Tibial nerve (tissue), 4 donors: ENCODE measurements at regions not wholly inside any gene's neighbourhood (a gene's known extent, or its start where the extent isn't known, plus 50 kb on each side); places are given as distances from the start of the nearest gene placed in this dataset.

Source experiments
- DNase-seq, 2 donors: peaks; one replicate each; pipeline ENCODE4 v3.0.0-alpha.2; 2019; ENCODE audit warnings: low spot score in 2 of 2
- H3K27ac ChIP-seq, 4 donors: fragments of 200-600 bp; sonication (generic) in 3 of 4; one replicate each; pipeline ENCODE4 v1.5.1; 2017 to 2019; ENCODE audit warnings: mild to moderate bottlenecking in 1 of 4
- H3K27me3 ChIP-seq, 2 donors: fragments of 200-600 bp; sonication (generic) in 1 of 2; one replicate each; pipeline versions ENCODE4 v1.5.1 to v1.6.0; 2017 to 2019
- H3K36me3 ChIP-seq, 3 donors: fragments of 200-600 bp; sonication (generic); one replicate each; pipeline ENCODE4 v1.5.1; 2018 to 2019
- H3K4me1 ChIP-seq, 4 donors: fragments of 200-600 bp; sonication (generic) in 3 of 4; one replicate each; pipeline ENCODE4 v1.5.1; 2017 to 2019
- H3K4me3 ChIP-seq, 4 donors: fragments of 200-600 bp; sonication (generic) in 3 of 4; one replicate each; pipeline ENCODE4 v1.5.1; 2017 to 2019; ENCODE audit warnings: mild to moderate bottlenecking in 1 of 4, moderate library complexity in 1 of 4
- H3K9me3 ChIP-seq, 4 donors: fragments of 200-600 bp; sonication (generic) in 3 of 4; one replicate each; pipeline ENCODE4 v1.5.1; 2017 to 2019
- CTCF ChIP-seq, 5 experiments: fragments of 200-600 bp in 3 of 5; fragments of 450-650 bp in 2 of 5; sonication (generic) in 3 of 5; IDR thresholded peaks; one replicate each; pipeline ENCODE4 v1.5.1; 2016 to 2019; ENCODE audit warnings: antibody characterized with exemption in 5 of 5, mild to moderate bottlenecking in 3 of 5, moderate library complexity in 2 of 5
- EP300 ChIP-seq, 2 donors: sonication (generic); formaldehyde crosslinking; IDR thresholded peaks; one replicate each; pipeline ENCODE4 v1.6.1; 2017; ENCODE audit warnings: antibody characterized with exemption in 2 of 2, mild to moderate bottlenecking in 1 of 2
- POLR2A ChIP-seq, 2 donors: fragments of 450-650 bp; IDR thresholded peaks; one replicate each; pipeline ENCODE4 v1.6.1; 2017; ENCODE audit warnings: antibody characterized with exemption in 2 of 2, mild to moderate bottlenecking in 2 of 2, moderate library complexity in 2 of 2
- WGBS, 2 donors: methylation state at CpG; one replicate each; pipeline ENCODE4 v1.1.5; 2018; 5-methylcytosine and 5-hydroxymethylcytosine counted together

GRCh38 chr15:66848686-66849392 lies 146.8 kb downstream of the SMAD6 start:
- Histone ChIP-seq H3K9me3 (no peaks in the 10 kb centered on the region), H3K36me3 (no peaks in the 10 kb centered on the region), H3K27ac (peak overlapping the region in 3 of 4 donors; percentile 65 to 90 (median 73)), H3K27me3 (no peaks in the 10 kb centered on the region), H3K4me1 (peaks cover 0 to 50% (median 21%) of the 10 kb centered on the region in 4 donors), H3K4me3 (no peak overlapping the region)
- TF ChIP-seq CTCF (IDR thresholded peaks at IDR 0.05) (no peak), POLR2A (IDR thresholded peaks at IDR 0.05) (no peak), EP300 (IDR thresholded peaks at IDR 0.05) (no peak)
- 81 to 83% methylated on average over 8 of the region's 9 CpGs for WGBS, 2 donors
- no peak for DNase-seq

- WGBS, 2 donors: 58 to 79% methylated on average over 3 of the region's 3 CpGs
- H3K4me3 ChIP-seq: no peak overlapping the region
- no peaks in the 10 kb centered on the region for H3K27me3 ChIP-seq
- TF ChIP-seq CTCF (IDR thresholded peaks at IDR 0.05) (no peak), EP300 (IDR thresholded peaks at IDR 0.05) (no peak), POLR2A (IDR thresholded peaks at IDR 0.05) (no peak)
- no peak for DNase-seq
- H3K27ac ChIP-seq: peak overlapping the region in 3 of 4 donors; percentile 65 to 90 (median 73)
- peaks cover 0 to 45% (median 19%) of the 10 kb centered on the region in 4 donors for H3K4me1 ChIP-seq
- no peaks in the 10 kb centered on the region for H3K36me3 ChIP-seq
- no peaks in the 10 kb centered on the region for H3K9me3 ChIP-seq
These were observed 147.3 kb downstream of the SMAD6 start for GRCh38 chr15:66849393-66849745.

- Histone ChIP-seq H3K27me3 (no peaks in the 10 kb centered on the region), H3K9me3 (no peaks in the 10 kb centered on the region), H3K27ac (peak overlapping the region in 3 of 4 donors; percentile 65 to 90 (median 73)), H3K4me1 (peaks cover 0 to 44% (median 19%) of the 10 kb centered on the region in 4 donors), H3K4me3 (no peak overlapping the region), H3K36me3 (no peaks in the 10 kb centered on the region)
- TF ChIP-seq POLR2A (IDR thresholded peaks at IDR 0.05): no peak
- no peak for TF ChIP-seq CTCF (IDR thresholded peaks at IDR 0.05)
- TF ChIP-seq EP300 (IDR thresholded peaks at IDR 0.05): no peak
- no peak for DNase-seq
- WGBS, 2 donors: 38 to 58% methylated on average over 4 of the region's 4 CpGs
These were observed 147.7 kb downstream of the SMAD6 start for GRCh38 chr15:66849746-66850077.

- 33 to 44% methylated on average over 17 to 19 of the region's 25 CpGs for whole genome bisulfite sequencing, 2 donors
- TF ChIP-seq POLR2A (IDR thresholded peaks at IDR 0.05) (no peak), EP300 (IDR thresholded peaks at IDR 0.05) (peak in 1 of 2 donors; percentile 77)
- H3K4me1 ChIP-seq: peaks cover 0 to 44% (median 19%) of the 10 kb centered on the region in 4 donors
- no peaks in the 10 kb centered on the region for H3K9me3 ChIP-seq
- H3K27me3 ChIP-seq: no peaks in the 10 kb centered on the region
- no peaks in the 10 kb centered on the region for H3K36me3 ChIP-seq
- peak overlapping the region; percentile 52 to 90 (median 69) for H3K27ac ChIP-seq
- no peak overlapping the region for H3K4me3 ChIP-seq
- DNase-seq: no peak
These were observed 148.3 kb downstream of the SMAD6 start for GRCh38 chr15:66850078-66850991.

- WGBS, 2 donors: 17 to 18% methylated on average over 6 of the region's 6 CpGs
- TF ChIP-seq EP300 (IDR thresholded peaks at IDR 0.05) (no peak), POLR2A (IDR thresholded peaks at IDR 0.05) (no peak), CTCF (IDR thresholded peaks at IDR 0.05) (no peak)
- DNase-seq: no peak
- Histone ChIP-seq H3K27ac (peak overlapping the region; percentile 52 to 90 (median 69)), H3K4me1 (peaks cover 0 to 44% (median 19%) of the 10 kb centered on the region in 4 donors), H3K4me3 (no peak overlapping the region), H3K27me3 (no peaks in the 10 kb centered on the region), H3K36me3 (no peaks in the 10 kb centered on the region), H3K9me3 (no peaks in the 10 kb centered on the region)
These were observed 148.9 kb downstream of the SMAD6 start for GRCh38 chr15:66850996-66851310.
